HepG2 (cell line): ENCODE measurements at regions not wholly inside any gene's neighbourhood (a gene's known extent, or its start where the extent isn't known, plus 50 kb on each side); places are given as distances from the start of the nearest gene placed in this dataset.
A peak's percentile ranks its signal among the peaks of the same experiment; 100 is the strongest.

ENCODE experiments used
- ATAC-seq: fragments of 200-7000 bp; cut with Tn5 transposase; 3 replicates; pipeline ENCODE4 v1.9.1; 2020; ENCODE audit warnings: mild to moderate bottlenecking, moderate library complexity
- BruUV-seq: library from RNA; stranded (reverse); fragments of 400-500 nt; replicated peaks from 2 replicates; lab custom pipeline; 2021; lab: Mats Ljungman, UMichigan
- CTCF ChIA-PET: fragments of 300-600 bp; formaldehyde crosslinking; extraction: SDS; loops from one replicate; lab custom pipeline; 2021; ENCODE audit warnings: low total read pairs, inconsistent platforms, low intra/inter-chr PET ratio; lab: Yijun Ruan, JAX
- POLR2A ChIA-PET: fragments of 350-600 bp; sonication (Branson Sonifier 250); formaldehyde crosslinking; loops from one replicate; lab custom pipeline; 2020; ENCODE audit warnings: antibody characterized with exemption, inconsistent platforms; lab: Yijun Ruan, JAX
- DNase-seq: peaks from one replicate; pipeline ENCODE4 v3.0.0-alpha.2; 2015; ENCODE audit warnings: low spot score
- FAIRE-seq: peaks from 3 replicates; lab custom pipeline; 2011; peaks lifted over from hg19 to GRCh38; lab: Jason Lieb, UNC
- H2AFZ ChIP-seq: one replicate; pipeline ENCODE4 v1.6.1; 2011; ENCODE audit warnings: low read length, inconsistent platforms
- H3K27ac ChIP-seq: fragments of 300-600 bp; 3 replicates; pipeline ENCODE4 v1.8.0; 2011; ENCODE audit warnings: mixed run types, mild to moderate bottlenecking, mixed read lengths, low read length, inconsistent platforms; ENCODE audit not compliant: insufficient read depth; ENCODE audit errors: extremely low read length
- H3K27me3 ChIP-seq, 2 experiments: fragments of 200-600 bp in 1 of 2; 2 replicates in 1 of 2; 3 replicates in 1 of 2; pipeline versions ENCODE4 v1.6.0 to v1.8.0; 2011; ENCODE audit warnings: low read length in 2 of 2, mild to moderate bottlenecking in 2 of 2, moderate library complexity in 2 of 2, inconsistent platforms in 1 of 2; ENCODE audit not compliant: insufficient read depth in 2 of 2, control insufficient read depth in 1 of 2
- H3K36me3 ChIP-seq, 2 experiments: fragments of 200-600 bp in 1 of 2; replicated peaks in 1 of 2; 2 replicates in 1 of 2; 3 replicates in 1 of 2; pipeline versions ENCODE4 v1.5.1 to v1.8.0; 2011; ENCODE audit warnings: low read length in 2 of 2, inconsistent platforms in 1 of 2; ENCODE audit not compliant: insufficient read depth in 2 of 2, control insufficient read depth in 1 of 2
- H3K4me1 ChIP-seq: 2 replicates; pipeline ENCODE4 v1.5.1; 2012; ENCODE audit warnings: low read length, inconsistent platforms; ENCODE audit not compliant: insufficient read depth
- H3K4me2 ChIP-seq: 2 replicates; pipeline ENCODE4 v1.6.0; 2011; ENCODE audit warnings: low read depth, low read length, inconsistent platforms
- H3K4me3 ChIP-seq, 3 experiments: fragments of 200-600 bp in 1 of 3; sonication (generic), shearing (Covaris generic) in 1 of 3; replicated peaks in 1 of 3; 2 replicates each; pipeline ENCODE4 v1.5.1; 2011 to 2016; ENCODE audit warnings: low read length in 3 of 3, inconsistent platforms in 2 of 3, low read depth in 2 of 3, mild to moderate bottlenecking in 2 of 3, control low read depth in 1 of 3, mixed read lengths in 1 of 3; ENCODE audit not compliant: insufficient read depth in 1 of 3
- H3K79me2 ChIP-seq: one replicate; pipeline ENCODE4 v1.6.1; 2011; ENCODE audit warnings: low read length, inconsistent platforms; ENCODE audit not compliant: insufficient read depth
- H3K9ac ChIP-seq: 2 replicates; pipeline ENCODE4 v1.6.0; 2011; ENCODE audit warnings: mild to moderate bottlenecking, low read depth, low read length, inconsistent platforms; ENCODE audit not compliant: insufficient read depth
- H3K9me3 ChIP-seq: 2 replicates; pipeline ENCODE4 v1.5.1; 2012; ENCODE audit warnings: mild to moderate bottlenecking, low read length
- H4K20me1 ChIP-seq: 2 replicates; pipeline ENCODE4 v1.6.0; 2011; ENCODE audit warnings: inconsistent platforms, mild to moderate bottlenecking, low read length, moderate library complexity; ENCODE audit not compliant: insufficient read depth
- AKAP8 ChIP-seq: sonication (generic); formaldehyde crosslinking; IDR thresholded peaks from 2 replicates; pipeline ENCODE4 v1.5.1; 2020; ENCODE audit warnings: mild to moderate bottlenecking, missing genetic modification reagents
- HES4 ChIP-seq: sonication (generic); formaldehyde crosslinking; IDR thresholded peaks from 2 replicates; pipeline ENCODE4 v1.9.0; 2021; ENCODE audit warnings: mild to moderate bottlenecking, missing genetic modification reagents, borderline replicate concordance
- MAFF ChIP-seq: IDR thresholded peaks from 2 replicates; pipeline ENCODE4 v1.6.1; 2011; ENCODE audit warnings: low read depth, low read length, improper control_type of control experiment
- MAFK ChIP-seq, 2 experiments: IDR thresholded peaks in 1 of 2; conservative IDR thresholded peaks in 1 of 2; 2 replicates each; pipeline ENCODE4 v1.6.1; 2011; ENCODE audit warnings: improper control_type of control experiment in 2 of 2, low read length in 2 of 2
- NR2C2 ChIP-seq: sonication (generic); formaldehyde crosslinking; IDR thresholded peaks from 2 replicates; pipeline ENCODE4 v1.4.0; 2020; ENCODE audit warnings: missing genetic modification reagents, mild to moderate bottlenecking, moderate library complexity, borderline replicate concordance
- SAP130 ChIP-seq: IDR thresholded peaks from 2 replicates; pipeline ENCODE4 v1.6.1; 2016; ENCODE audit warnings: low read depth
- THAP8 ChIP-seq: sonication (generic); formaldehyde crosslinking; IDR thresholded peaks from 2 replicates; pipeline ENCODE4 v1.5.1; 2020; ENCODE audit warnings: missing genetic modification reagents, mild to moderate bottlenecking, borderline replicate concordance
- ZBTB2 ChIP-seq: sonication (generic); formaldehyde crosslinking; IDR thresholded peaks from 2 replicates; pipeline ENCODE4 v1.8.0; 2022; ENCODE audit warnings: low read depth, missing genetic modification reagents
- ZNF296 ChIP-seq: sonication (generic); formaldehyde crosslinking; conservative IDR thresholded peaks from 2 replicates; pipeline ENCODE4 v1.5.0; 2020; ENCODE audit warnings: mild to moderate bottlenecking, missing genetic modification reagents
- ZNF430 ChIP-seq: sonication (generic); formaldehyde crosslinking; IDR thresholded peaks from 2 replicates; pipeline ENCODE4 v1.9.0; 2021; ENCODE audit warnings: mild to moderate bottlenecking, missing genetic modification reagents
- ZNF605 ChIP-seq: sonication (generic); formaldehyde crosslinking; IDR thresholded peaks from 2 replicates; pipeline ENCODE4 v1.8.0; 2022; ENCODE audit warnings: mild to moderate bottlenecking, missing genetic modification reagents
- ZNF616 ChIP-seq: sonication (generic); formaldehyde crosslinking; IDR thresholded peaks from 2 replicates; pipeline ENCODE4 v1.5.0; 2020; ENCODE audit warnings: low read depth, mild to moderate bottlenecking, missing genetic modification reagents
- ZNF619 ChIP-seq: sonication (generic); formaldehyde crosslinking; IDR thresholded peaks from 2 replicates; pipeline ENCODE4 v1.4.0; 2020; ENCODE audit warnings: mild to moderate bottlenecking, missing genetic modification reagents
- ZNF800 ChIP-seq: sonication (generic); formaldehyde crosslinking; IDR thresholded peaks from 2 replicates; pipeline ENCODE4 v1.4.0; 2020; ENCODE audit warnings: missing genetic modification reagents
- ZSCAN9 ChIP-seq: IDR thresholded peaks from 2 replicates; pipeline ENCODE4 v1.6.1; 2016; ENCODE audit warnings: borderline replicate concordance
- ZZZ3 ChIP-seq: sonication (generic); formaldehyde crosslinking; IDR thresholded peaks from 2 replicates; pipeline ENCODE4 v1.4.0; 2020; ENCODE audit warnings: missing genetic modification reagents, mild to moderate bottlenecking, borderline replicate concordance
- WGBS: methylation state at CpG from one replicate; pipeline ENCODE4 v1.1.6; 2017; ENCODE audit warnings: low lambda C conversion rate; 5-methylcytosine and 5-hydroxymethylcytosine counted together
- in situ Hi-C: cut with HindIII; loops from 2 replicates; pipeline ENCODE4 v1.10.0; 2017; ENCODE audit warnings: low pct_unique_long_range_greater_than_20kb; ENCODE audit not compliant: extremely low pct_ligation_motif_present
- intact Hi-C: fragments of 100-400 bp; cut with micrococcal nuclease; formaldehyde crosslinking; loops from one replicate; pipeline ENCODE4 v1.10.0; 2022; ENCODE audit not compliant: unreplicated experiment

- Histone ChIP-seq H4K20me1 (no peaks in the 10 kb centered on the region), H2AFZ (no peak overlapping the region), H3K4me2 (no peak overlapping the region), H3K27me3 (no peaks in the 10 kb centered on the region), H3K27ac (no peak overlapping the region), H3K4me1 (no peaks in the 10 kb centered on the region), H3K4me3 (no peak overlapping the region), H3K36me3 (no peaks in the 10 kb centered on the region), H3K9me3 (no peaks in the 10 kb centered on the region), H3K79me2 (no peaks in the 10 kb centered on the region), H3K9ac (no peak overlapping the region)
- intact Hi-C loops (no loop called here), in situ Hi-C loops (no loop called here)
- ChIA-PET CTCF (no interaction called here), POLR2A (no interaction called here)
- FAIRE-seq (no peak), DNase-seq (no peak), ATAC-seq (no peak)
- TF ChIP-seq MAFK (conservative IDR thresholded peaks at IDR 0.05 in 1 of 2, IDR thresholded peaks at IDR 0.05 in 1 of 2; ENCODE audit: low read length in 2 of 2) = peak; percentile 36 to 69; a peak in 2 of 4 replicates
- peak; percentile 40 for TF ChIP-seq MAFF
- TF ChIP-seq ZBTB2 (CRISPR knock-in tag) = no peak
- BruUV-seq = no TSS peak
- 4% methylated on average over 3 of the region's 3 CpGs for WGBS
Observed at GRCh38 chr11:109165035-109165434, 257.0 kb upstream of the C11orf87 start.

GRCh38 chr11:109166441-109166840 is 255.5 kb upstream of the C11orf87 start:
- POLR2A ChIA-PET = no interaction called here
- WGBS = 5% methylated on average over 2 of the region's 2 CpGs
- TF ChIP-seq ZNF800 (CRISPR knock-in tag) (no peak), AKAP8 (CRISPR knock-in tag) (no peak), ZZZ3 (CRISPR knock-in tag) (no peak), ZNF616 (CRISPR knock-in tag) (no peak), ZNF296 (CRISPR knock-in tag) (no peak), THAP8 (CRISPR knock-in tag) (no peak), ZNF619 (CRISPR knock-in tag) (no peak), ZSCAN9 (CRISPR knock-in tag) (no peak), ZNF605 (CRISPR knock-in tag) (no peak), ZNF430 (CRISPR knock-in tag) (no peak), NR2C2 (CRISPR knock-in tag) (no peak), SAP130 (CRISPR knock-in tag) (no peak), HES4 (no peak)

More at GRCh38 chr11:109166441-109166840, 255.5 kb upstream of the C11orf87 start:
- intact Hi-C loops = no loop called here
- Histone ChIP-seq H3K79me2 (no peaks in the 10 kb centered on the region), H3K27me3 (no peaks in the 10 kb centered on the region), H3K4me3 (no peak overlapping the region), H3K36me3 (no peaks in the 10 kb centered on the region), H3K9ac (no peak overlapping the region), H3K27ac (no peak overlapping the region), H3K4me2 (no peak overlapping the region), H3K9me3 (no peaks in the 10 kb centered on the region), H2AFZ (no peak overlapping the region), H3K4me1 (no peaks in the 10 kb centered on the region), H4K20me1 (no peaks in the 10 kb centered on the region)
- BruUV-seq = no TSS peak
- no peak for DNase-seq
- CTCF ChIA-PET = no interaction called here
- FAIRE-seq = no peak
- ATAC-seq = no peak
- in situ Hi-C loops = no loop called here
